HG03439 (cell line): ENCODE measurements at regions not wholly inside any gene's neighbourhood (a gene's known extent, or its start where the extent isn't known, plus 50 kb on each side); places are given as distances from the start of the nearest gene placed in this dataset.
"Not testable (repeated sequence)": the region's sequence is repeated elsewhere in the genome, so short reads cannot be mapped to it uniquely, and the experiment has no call there.

Experiments
- ATAC-seq: cut with Tn5 transposase; IDR thresholded peaks from one replicate; pipeline ENCODE4 v1.9.1; 2021; ENCODE audit warnings: mild to moderate bottlenecking, moderate library complexity; ENCODE audit not compliant: unreplicated experiment

- no peak for ATAC-seq
Observed at GRCh38 chr19:27733551-27734266, 1479.2 kb downstream of the UQCRFS1 start.

GRCh38 chr19:27729332-27729731, 1483.6 kb downstream of the UQCRFS1 start:
- ATAC-seq, result no peak

DNA sequence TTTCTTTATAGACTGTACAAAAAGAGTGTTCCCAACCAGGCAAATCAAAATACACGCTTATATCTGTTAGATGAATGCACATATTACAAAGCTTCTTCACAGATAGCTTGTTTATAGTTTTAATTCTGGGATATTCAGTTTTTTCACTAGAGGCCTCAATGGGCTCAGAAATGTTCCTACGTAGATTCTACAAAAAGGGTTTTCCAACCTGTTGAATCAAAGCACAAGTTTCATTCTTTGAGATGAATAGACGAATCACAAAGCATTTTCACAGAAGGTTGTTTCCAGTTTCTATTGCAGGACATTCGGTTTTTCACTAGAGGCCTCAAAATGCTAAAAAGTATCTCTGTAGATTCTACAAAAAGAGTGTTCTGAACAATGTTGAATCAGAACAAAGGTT, 1490.3 kb downstream of the UQCRFS1 start:
- ATAC-seq, result no peak

GRCh38 chr19:27720155-27720554, 1492.8 kb downstream of the UQCRFS1 start:
- ATAC-seq, result no peak

DNA sequence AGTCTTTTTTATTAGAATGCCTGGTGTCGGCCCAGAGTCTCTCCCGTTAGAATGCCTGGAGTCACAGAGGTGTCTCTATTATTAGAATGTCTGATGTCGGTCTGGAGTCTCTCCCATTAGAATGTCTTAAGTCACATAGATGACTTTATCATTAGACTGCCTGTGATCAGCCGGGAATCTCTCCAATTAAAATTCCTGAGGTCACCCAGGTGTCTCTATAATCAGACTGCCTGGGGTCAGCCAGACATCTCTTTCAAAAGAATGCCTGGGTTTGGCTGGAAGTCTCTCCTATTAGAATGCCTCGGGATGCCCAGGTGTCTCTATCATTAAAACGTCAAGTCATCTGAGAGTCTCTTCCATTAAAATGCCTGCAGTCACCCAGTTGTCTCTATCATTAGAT, 1493.9 kb downstream of the UQCRFS1 start:
- ATAC-seq, result no peak

- no peak for ATAC-seq
Observed at GRCh38 chr19:27718234-27718633, 1494.7 kb downstream of the UQCRFS1 start.

- ATAC-seq, result no peak
Observed at GRCh38 chr19:27717825-27718224, 1495.1 kb downstream of the UQCRFS1 start.

- no peak for ATAC-seq
Observed at GRCh38 chr19:27716922-27717321, 1496.0 kb downstream of the UQCRFS1 start.

DNA sequence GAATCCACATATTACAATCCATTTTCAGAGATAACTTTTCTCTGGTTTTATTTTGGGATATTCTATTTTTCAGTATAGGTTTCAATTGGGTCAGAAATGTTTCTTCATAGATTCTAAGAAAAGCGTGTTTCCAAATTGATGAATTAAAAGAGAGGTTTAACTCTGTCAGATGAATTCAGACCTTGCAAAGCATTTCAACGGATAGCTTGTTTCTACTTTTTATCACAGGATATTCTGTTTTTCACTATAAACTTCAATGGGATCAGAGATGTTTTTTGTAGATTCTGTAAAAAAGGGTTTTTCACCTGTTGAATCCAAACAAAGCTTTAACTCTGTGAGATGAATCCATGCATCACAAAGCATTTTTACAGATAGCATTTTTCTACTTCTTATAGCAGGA, 1498.1 kb downstream of the UQCRFS1 start:
- no peak for ATAC-seq

GRCh38 chr19:27709496-27709895, 1503.5 kb downstream of the UQCRFS1 start:
- ATAC-seq, result no peak

DNA sequence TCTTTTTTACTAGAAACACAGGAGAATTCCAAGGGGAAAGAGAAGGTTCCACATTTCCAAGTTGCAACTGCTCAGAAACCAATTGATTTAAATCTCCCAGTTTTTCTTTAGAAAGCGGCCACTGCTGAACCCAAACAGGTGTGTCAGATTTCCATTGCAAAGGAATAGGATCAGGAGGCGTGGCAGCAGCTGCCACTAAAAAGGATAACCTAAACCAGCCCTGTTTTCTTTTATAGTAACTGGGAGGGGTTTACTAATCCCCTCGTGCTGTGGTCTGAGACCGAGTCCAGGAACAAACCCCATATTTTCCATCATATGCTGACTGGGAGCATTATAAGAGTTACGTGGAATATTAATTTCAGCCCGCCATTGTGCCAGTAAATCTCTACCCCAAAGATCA, 1504.0 kb downstream of the UQCRFS1 start:
- not testable (repeated sequence) for ATAC-seq

- not testable (repeated sequence) for ATAC-seq
Observed at GRCh38 chr19:27707026-27707425, 1505.9 kb downstream of the UQCRFS1 start.

GRCh38 chr19:27705896-27706295, 1507.1 kb downstream of the UQCRFS1 start:
- ATAC-seq, result no peak

- no peak for ATAC-seq
Observed at GRCh38 chr19:27694361-27695055, 1518.4 kb downstream of the UQCRFS1 start.

DNA sequence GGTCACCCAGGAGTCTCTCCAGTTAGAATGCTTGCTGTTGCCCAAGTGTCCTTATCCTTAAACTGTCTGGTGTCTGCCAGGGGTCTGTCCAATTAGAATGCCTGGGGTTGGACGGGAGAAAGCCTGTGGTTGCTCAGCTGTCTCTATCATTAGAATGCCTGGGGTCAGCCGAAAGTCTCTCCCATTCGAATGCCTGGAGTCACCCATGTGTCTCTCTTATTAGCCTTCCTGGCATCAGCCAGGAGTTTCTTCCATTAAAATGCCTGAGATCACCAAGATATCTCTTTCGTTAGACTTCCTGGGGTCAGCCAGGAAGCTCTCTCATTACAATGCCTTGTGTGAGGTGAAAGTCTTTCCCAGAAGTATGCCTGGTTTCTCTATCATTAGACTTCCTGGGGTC, 1521.0 kb downstream of the UQCRFS1 start:
- ATAC-seq, result no peak

DNA sequence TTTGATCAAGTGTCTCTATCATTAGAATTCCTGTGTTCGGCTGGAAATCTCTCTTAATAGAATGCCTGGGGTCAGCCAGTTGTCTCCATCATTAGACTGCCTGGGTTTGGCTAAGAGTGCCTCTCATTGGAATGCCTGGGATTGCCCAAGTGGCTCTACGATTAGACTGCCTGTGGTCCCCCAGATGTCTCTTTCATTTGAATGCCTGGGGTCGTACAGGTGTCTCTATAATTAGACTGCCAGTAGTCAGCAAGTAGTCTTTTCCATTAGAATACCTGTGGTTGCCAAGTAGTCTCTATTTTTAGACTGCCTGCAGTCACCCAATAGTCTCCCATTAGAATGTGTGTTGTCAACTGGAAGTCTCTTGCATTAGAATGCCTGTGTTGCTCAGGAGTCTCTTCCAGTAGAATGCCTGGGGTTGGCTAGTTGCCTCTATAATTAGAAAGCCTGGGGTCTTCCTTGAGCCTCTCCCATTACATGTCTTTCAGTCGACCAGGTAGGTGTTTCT, 1523.2 kb downstream of the UQCRFS1 start:
- no peak for ATAC-seq

DNA sequence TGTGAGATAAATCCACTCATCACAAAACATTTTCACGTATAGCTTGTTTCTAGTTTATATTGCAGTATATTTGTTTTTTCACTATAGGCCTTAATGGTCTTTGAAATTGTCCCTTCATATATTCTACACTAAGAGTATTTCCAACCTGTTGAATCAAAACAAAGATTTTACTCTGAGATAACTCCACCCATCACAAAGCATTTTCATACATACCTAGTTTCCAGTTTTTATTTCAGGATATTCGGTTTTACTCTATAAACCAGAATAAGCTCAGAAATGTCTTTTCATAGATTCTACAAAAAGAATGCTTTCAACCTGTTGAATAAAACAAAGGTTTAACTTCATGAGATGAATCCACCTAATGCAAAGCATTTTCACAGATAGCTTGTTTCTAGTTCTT, 1528.7 kb downstream of the UQCRFS1 start:
- no peak for ATAC-seq

GRCh38 chr19:27681972-27682371, 1531.0 kb downstream of the UQCRFS1 start:
- no peak for ATAC-seq

- no peak for ATAC-seq
Observed at GRCh38 chr19:27679905-27680304, 1533.0 kb downstream of the UQCRFS1 start.

GRCh38 chr19:27679399-27679798, 1533.6 kb downstream of the UQCRFS1 start:
- no peak for ATAC-seq

DNA sequence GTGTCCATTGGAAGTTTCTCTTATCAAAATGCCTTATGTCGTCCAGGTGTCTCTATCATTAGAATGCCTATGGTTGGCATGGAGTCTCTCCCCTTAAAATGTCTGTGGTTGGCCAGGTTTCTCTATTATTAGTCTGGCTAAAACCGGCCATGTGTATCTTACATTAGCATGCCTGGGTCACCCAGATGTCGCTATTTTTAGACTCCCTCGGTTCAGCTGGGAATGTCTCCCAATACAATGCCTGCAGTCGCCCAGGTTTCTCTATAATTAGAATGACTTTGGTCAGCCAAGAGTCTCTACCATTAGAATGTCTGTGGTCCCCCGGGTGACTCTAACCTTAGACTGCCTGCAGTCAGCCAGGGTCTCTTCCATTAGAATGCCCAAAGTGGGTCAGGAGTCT, 1536.1 kb downstream of the UQCRFS1 start:
- no peak for ATAC-seq

DNA sequence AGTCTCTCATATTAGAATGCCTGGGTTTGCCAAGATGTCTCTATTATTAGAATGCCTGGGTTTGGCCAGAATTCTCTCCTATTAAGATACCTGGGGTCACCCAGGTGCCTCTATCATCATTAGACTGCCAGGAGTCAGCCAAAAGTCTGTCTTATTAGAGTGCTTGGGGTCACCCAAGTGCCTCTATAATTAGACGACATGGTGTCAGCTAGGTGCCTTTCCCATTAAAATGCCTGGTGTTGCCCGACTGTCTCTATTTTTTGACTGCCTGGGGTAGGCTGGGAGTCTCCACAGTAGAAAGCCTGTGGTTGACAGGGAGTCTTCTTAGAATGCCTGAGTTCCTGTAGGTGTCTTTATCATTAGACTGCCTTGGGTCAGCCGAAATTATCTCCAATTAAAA, 1536.6 kb downstream of the UQCRFS1 start:
- no peak for ATAC-seq
